CD4-positive, alpha-beta T cell treated with Interleukin-17A for 1 hour (primary cell): ENCODE measurements at regions not wholly inside any gene's neighbourhood (a gene's known extent, or its start where the extent isn't known, plus 50 kb on each side); places are given as distances from the start of the nearest gene placed in this dataset.
A peak's percentile ranks its signal among the peaks of the same experiment; 100 is the strongest.

Experiments used
- DNase-seq: peaks from one replicate; pipeline ENCODE4 v3.0.0-alpha.2; 2020

- no peak for DNase-seq
Measured at GRCh38 chr6:143592335-143592734, 80.8 kb upstream of the FUCA2 start.

- no peak for DNase-seq
Measured at GRCh38 chr6:143591441-143591840, 79.9 kb upstream of the FUCA2 start.

GRCh38 chr6:143589162-143589561 lies 77.6 kb upstream of the FUCA2 start:
- no peak for DNase-seq

- DNase-seq = no peak
Measured at GRCh38 chr6:143586557-143586956, 75.0 kb upstream of the FUCA2 start.

- no peak for DNase-seq
Measured at GRCh38 chr6:143585716-143586115, 74.2 kb upstream of the FUCA2 start.

GRCh38 chr6:143585241-143585640 lies 73.7 kb upstream of the FUCA2 start:
- DNase-seq = no peak

- no peak for DNase-seq
Measured at GRCh38 chr6:143583542-143584327, 72.2 kb upstream of the FUCA2 start.

GRCh38 chr6:143581835-143582480 lies 70.4 kb upstream of the FUCA2 start:
- DNase-seq = no peak

- DNase-seq = no peak
Measured at GRCh38 chr6:143579703-143580102, 68.2 kb upstream of the FUCA2 start.

GRCh38 chr6:143578054-143578453 lies 66.5 kb upstream of the FUCA2 start:
- DNase-seq = no peak

GRCh38 chr6:143575901-143576426 lies 64.4 kb upstream of the FUCA2 start:
- DNase-seq = no peak

- peak; percentile 84 for DNase-seq
Measured at GRCh38 chr6:143575440-143575839, 63.9 kb upstream of the FUCA2 start.

- no peak for DNase-seq
Measured at GRCh38 chr6:143570147-143570853, 58.8 kb upstream of the FUCA2 start.

- peak; percentile 29 for DNase-seq
Measured at GRCh38 chr6:143569040-143569439, 57.5 kb upstream of the FUCA2 start.

GRCh38 chr6:143564484-143565017 lies 53.0 kb upstream of the FUCA2 start:
- no peak for DNase-seq

- no peak for DNase-seq
Measured at GRCh38 chr6:143562143-143562542, 50.6 kb upstream of the FUCA2 start.
